ENCODE measurements at regions not wholly inside any gene's neighbourhood (a gene's known extent, or its start where the extent isn't known, plus 50 kb on each side); places are given as distances from the start of the nearest gene placed in this dataset.
"Not testable (repeated sequence)": the region's sequence is repeated elsewhere in the genome, so short reads cannot be mapped to it uniquely, and the experiment has no call there.

DNA sequence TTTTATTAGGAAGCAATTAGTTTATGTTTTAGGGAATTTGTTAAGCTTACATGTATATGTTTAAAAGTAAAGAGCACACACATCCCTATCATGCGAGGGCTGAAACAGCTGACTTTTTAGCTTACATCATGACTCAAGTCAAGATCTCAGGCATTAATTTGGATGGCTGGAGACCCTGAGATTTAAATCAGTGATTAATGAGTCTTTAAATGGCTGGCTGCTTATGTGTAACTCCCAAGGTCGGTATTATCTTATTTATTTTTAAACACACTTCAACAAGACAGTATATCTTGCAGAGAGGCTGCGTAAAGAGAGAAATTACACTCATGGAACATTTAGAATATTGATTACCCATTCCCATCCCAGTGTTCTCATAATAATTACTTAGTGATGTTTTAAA is 169.4 kb downstream of the KBTBD8 start:
- TF ChIP-seq, protein P1, sequence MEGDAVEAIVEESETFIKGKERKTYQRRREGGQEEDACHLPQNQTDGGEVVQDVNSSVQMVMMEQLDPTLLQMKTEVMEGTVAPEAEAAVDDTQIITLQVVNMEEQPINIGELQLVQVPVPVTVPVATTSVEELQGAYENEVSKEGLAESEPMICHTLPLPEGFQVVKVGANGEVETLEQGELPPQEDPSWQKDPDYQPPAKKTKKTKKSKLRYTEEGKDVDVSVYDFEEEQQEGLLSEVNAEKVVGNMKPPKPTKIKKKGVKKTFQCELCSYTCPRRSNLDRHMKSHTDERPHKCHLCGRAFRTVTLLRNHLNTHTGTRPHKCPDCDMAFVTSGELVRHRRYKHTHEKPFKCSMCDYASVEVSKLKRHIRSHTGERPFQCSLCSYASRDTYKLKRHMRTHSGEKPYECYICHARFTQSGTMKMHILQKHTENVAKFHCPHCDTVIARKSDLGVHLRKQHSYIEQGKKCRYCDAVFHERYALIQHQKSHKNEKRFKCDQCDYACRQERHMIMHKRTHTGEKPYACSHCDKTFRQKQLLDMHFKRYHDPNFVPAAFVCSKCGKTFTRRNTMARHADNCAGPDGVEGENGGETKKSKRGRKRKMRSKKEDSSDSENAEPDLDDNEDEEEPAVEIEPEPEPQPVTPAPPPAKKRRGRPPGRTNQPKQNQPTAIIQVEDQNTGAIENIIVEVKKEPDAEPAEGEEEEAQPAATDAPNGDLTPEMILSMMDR (IDR thresholded peaks at IDR 0.05; ENCODE audit: low read length) = no peak
- no peak for TF ChIP-seq EZH2phosphoT487 (IDR thresholded peaks at IDR 0.05; ENCODE audit: low read length)
- no peak for TF ChIP-seq EZH2 (optimal IDR thresholded peaks at IDR 0.05; ENCODE audit: low read depth, low read length)
- no peaks in the 10 kb centered on the region for H3K36me3 ChIP-seq (replicated peaks; ENCODE audit: insufficient read depth, low read length)
- H3K27ac ChIP-seq (ENCODE audit: low read length) = no peak overlapping the region
- H3K79me2 ChIP-seq (ENCODE audit: low read length) = no peaks in the 10 kb centered on the region
- H3F3A ChIP-seq (ENCODE audit: insufficient read depth, low read length) = no peaks in the 10 kb centered on the region
- no peaks in the 10 kb centered on the region for H4K20me1 ChIP-seq (ENCODE audit: insufficient read depth, low read length)
- H3K4me3 ChIP-seq (ENCODE audit: low read length) = no peak overlapping the region
- H3K9me3 ChIP-seq (replicated peaks; ENCODE audit: insufficient read depth, low read length) = no peaks in the 10 kb centered on the region
- H3K9ac ChIP-seq (ENCODE audit: low read length) = no peak overlapping the region
- no peaks in the 10 kb centered on the region for H3K9me2 ChIP-seq (replicated peaks; ENCODE audit: insufficient read depth, low read length)
- no peak overlapping the region for H2AFZ ChIP-seq (ENCODE audit: low read length)
- no peak overlapping the region for H3K4me2 ChIP-seq (ENCODE audit: low read depth, low read length)
- no peaks in the 10 kb centered on the region for H3K4me1 ChIP-seq (ENCODE audit: low read length)
- no peaks in the 10 kb centered on the region for H3K27me3 ChIP-seq (replicated peaks; ENCODE audit: insufficient read depth, low read length)
- no peak for DNase-seq

DNA sequence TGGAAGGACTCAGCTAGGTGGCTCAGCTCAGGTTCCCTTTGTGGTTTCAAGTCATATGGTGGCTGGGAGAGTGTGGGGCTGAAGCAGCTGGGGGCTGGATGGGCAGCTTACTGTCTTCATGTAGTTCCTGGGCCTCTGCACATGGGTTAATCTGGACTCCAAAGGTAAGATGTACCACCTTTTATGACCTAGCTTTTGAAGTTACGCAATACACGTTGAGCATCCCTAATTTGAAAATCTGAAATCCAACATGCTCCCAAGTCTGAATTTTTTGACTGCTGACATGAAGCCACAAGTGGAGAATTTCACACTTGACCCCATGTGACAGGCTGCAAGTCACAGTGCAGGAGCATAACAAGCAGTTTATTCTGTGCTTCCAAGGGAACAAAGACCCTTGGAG is 173.7 kb downstream of the KBTBD8 start:
- Histone ChIP-seq H3K4me1 (ENCODE audit: low read length) (no peaks in the 10 kb centered on the region), H3K36me3 (replicated peaks; ENCODE audit: insufficient read depth, low read length) (no peaks in the 10 kb centered on the region), H3K4me3 (ENCODE audit: low read length) (no peak overlapping the region), H3K27me3 (replicated peaks; ENCODE audit: insufficient read depth, low read length) (no peaks in the 10 kb centered on the region), H3K9me2 (replicated peaks; ENCODE audit: insufficient read depth, low read length) (no peaks in the 10 kb centered on the region), H4K20me1 (ENCODE audit: insufficient read depth, low read length) (no peaks in the 10 kb centered on the region), H3K79me2 (ENCODE audit: low read length) (no peaks in the 10 kb centered on the region), H3K27ac (ENCODE audit: low read length) (no peak overlapping the region), H3K4me2 (ENCODE audit: low read depth, low read length) (no peak overlapping the region), H3K9ac (ENCODE audit: low read length) (no peak overlapping the region), H2AFZ (ENCODE audit: low read length) (no peak overlapping the region), H3F3A (ENCODE audit: insufficient read depth, low read length) (no peaks in the 10 kb centered on the region), H3K9me3 (replicated peaks; ENCODE audit: insufficient read depth, low read length) (no peaks in the 10 kb centered on the region)
- no peak for TF ChIP-seq EZH2phosphoT487 (IDR thresholded peaks at IDR 0.05; ENCODE audit: low read length)
- TF ChIP-seq EZH2 (optimal IDR thresholded peaks at IDR 0.05; ENCODE audit: low read depth, low read length) = no peak
- TF ChIP-seq, protein P1 (IDR thresholded peaks at IDR 0.05; ENCODE audit: low read length) = no peak
- DNase-seq = no peak

DNA sequence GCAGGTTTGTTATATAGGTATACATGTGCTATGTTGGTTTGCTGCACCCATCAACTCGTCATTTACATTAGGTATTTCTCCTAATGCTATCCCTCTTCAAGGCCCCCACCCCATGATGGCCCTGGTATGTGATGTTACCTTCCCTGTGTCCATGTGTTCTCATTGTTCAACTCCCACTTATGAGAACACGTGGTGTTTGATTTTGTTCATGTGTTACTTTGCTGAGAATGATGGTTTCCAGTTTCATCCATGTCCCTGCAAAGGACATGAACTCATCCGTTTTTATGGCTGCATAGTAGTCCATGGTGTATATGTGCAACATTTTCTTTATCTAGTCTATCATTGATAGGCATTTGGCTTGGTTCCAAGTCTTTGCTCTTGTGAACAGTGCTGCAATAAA is 175.0 kb downstream of the KBTBD8 start:
- H3K4me2 ChIP-seq (ENCODE audit: low read depth, low read length); H3K27me3 ChIP-seq (replicated peaks; ENCODE audit: insufficient read depth, low read length); H3K79me2 ChIP-seq (ENCODE audit: low read length); H3K9me2 ChIP-seq (replicated peaks; ENCODE audit: insufficient read depth, low read length); H3F3A ChIP-seq (ENCODE audit: insufficient read depth, low read length); H3K9ac ChIP-seq (ENCODE audit: low read length); H2AFZ ChIP-seq (ENCODE audit: low read length); H3K4me1 ChIP-seq (ENCODE audit: low read length); H3K36me3 ChIP-seq (replicated peaks; ENCODE audit: insufficient read depth, low read length); H3K9me3 ChIP-seq (replicated peaks; ENCODE audit: insufficient read depth, low read length); H4K20me1 ChIP-seq (ENCODE audit: insufficient read depth, low read length); H3K4me3 ChIP-seq (ENCODE audit: low read length); H3K27ac ChIP-seq (ENCODE audit: low read length); DNase-seq: not testable (repeated sequence)

DNA sequence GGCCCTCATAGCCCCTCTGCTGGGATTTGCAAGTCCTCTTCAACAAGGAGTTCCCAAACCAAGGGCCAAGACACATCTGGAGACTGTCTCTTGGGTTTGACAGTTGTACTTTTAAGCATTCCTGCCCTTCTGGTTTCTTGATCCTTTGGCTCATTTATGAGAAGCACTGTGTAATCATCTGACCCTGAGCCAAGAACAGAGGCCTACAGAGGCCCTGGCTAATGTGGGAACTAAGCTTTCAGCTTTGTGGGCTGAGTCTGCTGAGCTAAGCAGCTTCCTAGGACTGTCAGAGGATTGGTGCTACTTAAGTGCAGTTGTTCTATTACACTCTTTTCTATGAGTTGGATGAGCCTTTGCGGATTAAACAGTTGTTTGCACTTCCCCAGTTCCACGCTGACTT is 178.3 kb downstream of the KBTBD8 start:
- H3K27ac ChIP-seq (ENCODE audit: low read length) = no peak overlapping the region
- H3K9me2 ChIP-seq (replicated peaks; ENCODE audit: insufficient read depth, low read length) = no peaks in the 10 kb centered on the region
- H4K20me1 ChIP-seq (ENCODE audit: insufficient read depth, low read length) = no peaks in the 10 kb centered on the region
- H3K4me3 ChIP-seq (ENCODE audit: low read length) = no peak overlapping the region
- no peaks in the 10 kb centered on the region for H3K36me3 ChIP-seq (replicated peaks; ENCODE audit: insufficient read depth, low read length)
- H3F3A ChIP-seq (ENCODE audit: insufficient read depth, low read length) = no peaks in the 10 kb centered on the region
- H3K4me2 ChIP-seq (ENCODE audit: low read depth, low read length) = no peak overlapping the region
- H2AFZ ChIP-seq (ENCODE audit: low read length) = no peak overlapping the region
- no peak for TF ChIP-seq EZH2phosphoT487 (IDR thresholded peaks at IDR 0.05; ENCODE audit: low read length)
- no peak for TF ChIP-seq EZH2 (optimal IDR thresholded peaks at IDR 0.05; ENCODE audit: low read depth, low read length)
- TF ChIP-seq, protein P1 (IDR thresholded peaks at IDR 0.05; ENCODE audit: low read length) = no peak
- H3K9ac ChIP-seq (ENCODE audit: low read length) = no peak overlapping the region
- no peaks in the 10 kb centered on the region for H3K9me3 ChIP-seq (replicated peaks; ENCODE audit: insufficient read depth, low read length)
- H3K79me2 ChIP-seq (ENCODE audit: low read length) = no peaks in the 10 kb centered on the region
- H3K27me3 ChIP-seq (replicated peaks; ENCODE audit: insufficient read depth, low read length) = no peaks in the 10 kb centered on the region
- DNase-seq = no peak
- no peaks in the 10 kb centered on the region for H3K4me1 ChIP-seq (ENCODE audit: low read length)

All from MM.1S (cell line).